DND-41 (cell line): ENCODE measurements at regions not wholly inside any gene's neighbourhood (a gene's known extent, or its start where the extent isn't known, plus 50 kb on each side); places are given as distances from the start of the nearest gene placed in this dataset.

Experiments used
- ATAC-seq: fragments of 200-7000 bp; cut with Tn5 transposase; 3 replicates; pipeline ENCODE4 v1.9.1; 2021; ENCODE audit warnings: low read depth; ENCODE audit not compliant: insufficient read depth
- DNase-seq: peaks from one replicate; pipeline ENCODE4 v3.0.0-alpha.2; 2020
- H2AFZ ChIP-seq: 2 replicates; pipeline ENCODE4 v1.6.0; 2012; ENCODE audit warnings: low read depth, low read length
- H3K27ac ChIP-seq: 2 replicates; pipeline ENCODE4 v1.5.1; 2012; ENCODE audit warnings: low read length, inconsistent platforms
- H3K27me3 ChIP-seq: fragments of 200-600 bp; sonication (generic); 2 replicates; pipeline ENCODE4 v1.6.0; 2012; ENCODE audit warnings: low read length, mild to moderate bottlenecking, inconsistent platforms; ENCODE audit not compliant: insufficient read depth, poor library complexity
- H3K36me3 ChIP-seq: 2 replicates; pipeline ENCODE4 v1.5.1; 2012; ENCODE audit warnings: low read length, inconsistent platforms; ENCODE audit not compliant: insufficient read depth
- H3K4me1 ChIP-seq: 2 replicates; pipeline ENCODE4 v1.5.1; 2012; ENCODE audit warnings: mild to moderate bottlenecking, low read length; ENCODE audit not compliant: insufficient read depth
- H3K4me2 ChIP-seq: 2 replicates; pipeline ENCODE4 v1.6.0; 2012; ENCODE audit warnings: mild to moderate bottlenecking, moderate library complexity, low read length, inconsistent platforms; ENCODE audit not compliant: insufficient read depth
- H3K4me3 ChIP-seq, 2 experiments: fragments of 200-600 bp in 1 of 2; shearing (Covaris generic) in 1 of 2; 2 replicates each; pipeline ENCODE4 v1.5.1; 2012 to 2016; ENCODE audit warnings: inconsistent platforms in 2 of 2, low read length in 2 of 2, mild to moderate bottlenecking in 2 of 2, low read depth in 1 of 2, moderate library complexity in 1 of 2
- H3K79me2 ChIP-seq: 2 replicates; pipeline ENCODE4 v1.6.0; 2012; ENCODE audit warnings: low read length, inconsistent platforms; ENCODE audit not compliant: insufficient read depth
- H3K9ac ChIP-seq: 2 replicates; pipeline ENCODE4 v1.6.0; 2012; ENCODE audit warnings: low read depth, mild to moderate bottlenecking, inconsistent platforms, low read length, moderate library complexity
- H3K9me3 ChIP-seq: 2 replicates; pipeline ENCODE4 v1.5.1; 2012; ENCODE audit warnings: low read length, moderate library complexity, mild to moderate bottlenecking, inconsistent platforms; ENCODE audit not compliant: insufficient read depth, severe bottlenecking
- H4K20me1 ChIP-seq: 2 replicates; pipeline ENCODE4 v1.6.0; 2012; ENCODE audit warnings: low read length; ENCODE audit not compliant: insufficient read depth
- CTCF ChIP-seq: IDR thresholded peaks from 2 replicates; pipeline ENCODE4 v1.5.1; 2012; ENCODE audit warnings: borderline replicate concordance, low read length, moderate library complexity, mild to moderate bottlenecking; ENCODE audit not compliant: poor library complexity, severe bottlenecking; ENCODE audit errors: extremely low read depth
- EZH2 ChIP-seq: IDR thresholded peaks from 3 replicates; pipeline ENCODE4 v1.6.1; 2012; ENCODE audit warnings: borderline replicate concordance, low read depth, mild to moderate bottlenecking, moderate library complexity, low read length, inconsistent platforms; ENCODE audit not compliant: severe bottlenecking

GRCh38 chr3:83251490-83251889 is 1490.0 kb upstream of the GBE1 start:
- TF ChIP-seq CTCF: no peak
- TF ChIP-seq EZH2: no peak
- no peaks in the 10 kb centered on the region for H3K79me2 ChIP-seq
- no peak for ATAC-seq

DNA sequence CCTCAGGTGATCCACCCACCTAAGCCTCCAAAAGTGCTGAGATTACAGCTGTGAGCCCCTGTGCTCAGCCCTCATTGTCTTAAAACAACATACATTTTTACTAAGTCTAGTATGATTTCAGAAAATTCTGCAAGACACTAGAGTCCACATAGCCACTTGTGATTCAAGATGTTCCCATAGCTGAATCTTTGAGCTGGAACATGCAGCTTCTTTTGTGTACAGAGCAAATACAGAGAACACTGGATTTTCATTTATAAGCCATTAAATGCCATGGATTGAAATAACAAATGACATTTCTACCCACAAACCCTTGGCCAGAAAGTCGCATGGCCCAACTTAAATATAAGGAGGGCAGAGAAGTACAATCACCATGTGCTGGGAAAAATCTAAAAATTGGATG is 1489.2 kb upstream of the GBE1 start:
- no peaks in the 10 kb centered on the region for H3K79me2 ChIP-seq
- peaks cover 6% of the 10 kb centered on the region for H3K9me3 ChIP-seq
- H3K4me2 ChIP-seq: no peak overlapping the region
- no peak overlapping the region for H3K4me3 ChIP-seq
- DNase-seq (no peak), ATAC-seq (no peak)
- H3K36me3 ChIP-seq: no peaks in the 10 kb centered on the region
- H3K4me1 ChIP-seq: no peaks in the 10 kb centered on the region
- no peak overlapping the region for H3K9ac ChIP-seq
- H3K27me3 ChIP-seq: no peaks in the 10 kb centered on the region
- TF ChIP-seq CTCF (no peak), EZH2 (no peak)
- H4K20me1 ChIP-seq: no peaks in the 10 kb centered on the region
- H2AFZ ChIP-seq: no peak overlapping the region
- H3K27ac ChIP-seq: no peak overlapping the region

More at GRCh38 chr3:83251490-83251889, 1490.0 kb upstream of the GBE1 start:
- no peak overlapping the region for H3K9ac ChIP-seq
- no peaks in the 10 kb centered on the region for H4K20me1 ChIP-seq
- no peak overlapping the region for H3K4me2 ChIP-seq
- no peaks in the 10 kb centered on the region for H3K4me1 ChIP-seq
- no peak for DNase-seq
- no peak overlapping the region for H3K4me3 ChIP-seq
- no peak overlapping the region for H3K27ac ChIP-seq
- no peaks in the 10 kb centered on the region for H3K36me3 ChIP-seq
- no peaks in the 10 kb centered on the region for H3K27me3 ChIP-seq
- H3K9me3 ChIP-seq: peaks cover 6% of the 10 kb centered on the region
- no peak overlapping the region for H2AFZ ChIP-seq

- Histone ChIP-seq H3K27ac (no peak overlapping the region), H3K4me3 (no peak overlapping the region), H3K27me3 (no peaks in the 10 kb centered on the region), H3K4me1 (no peaks in the 10 kb centered on the region), H3K4me2 (no peak overlapping the region), H3K79me2 (no peaks in the 10 kb centered on the region), H2AFZ (no peak overlapping the region), H3K9ac (no peak overlapping the region), H4K20me1 (no peaks in the 10 kb centered on the region), H3K9me3 (peaks cover 6% of the 10 kb centered on the region), H3K36me3 (no peaks in the 10 kb centered on the region)
- ATAC-seq (no peak), DNase-seq (no peak)
- TF ChIP-seq EZH2 (no peak), CTCF (no peak)
These were observed 1487.0 kb upstream of the GBE1 start for GRCh38 chr3:83248454-83248853.
